HFF-Myc (cell line): ENCODE measurements at regions not wholly inside any gene's neighbourhood (a gene's known extent, or its start where the extent isn't known, plus 50 kb on each side); places are given as distances from the start of the nearest gene placed in this dataset.

Experiments
- DNase-seq: peaks from one replicate; pipeline ENCODE4 v3.0.0-alpha.2; 2011; ENCODE audit warnings: low read depth; ENCODE audit errors: extremely low read depth
- H3K4me3 ChIP-seq: replicated peaks from 2 replicates; pipeline ENCODE4 v1.5.1; 2011; ENCODE audit warnings: low read depth, mild to moderate bottlenecking, control low read depth, low read length
- CTCF ChIP-seq: IDR thresholded peaks from 2 replicates; pipeline ENCODE4 v1.5.1; 2012; ENCODE audit warnings: mild to moderate bottlenecking, low read depth, low read length, control low read depth; ENCODE audit errors: missing control alignments

- H3K4me3 ChIP-seq, result no peak overlapping the region
- no peak for TF ChIP-seq CTCF
- no peak for DNase-seq
These were observed 380.5 kb downstream of the RASEF start for GRCh38 chr9:82682431-82682830.

DNA sequence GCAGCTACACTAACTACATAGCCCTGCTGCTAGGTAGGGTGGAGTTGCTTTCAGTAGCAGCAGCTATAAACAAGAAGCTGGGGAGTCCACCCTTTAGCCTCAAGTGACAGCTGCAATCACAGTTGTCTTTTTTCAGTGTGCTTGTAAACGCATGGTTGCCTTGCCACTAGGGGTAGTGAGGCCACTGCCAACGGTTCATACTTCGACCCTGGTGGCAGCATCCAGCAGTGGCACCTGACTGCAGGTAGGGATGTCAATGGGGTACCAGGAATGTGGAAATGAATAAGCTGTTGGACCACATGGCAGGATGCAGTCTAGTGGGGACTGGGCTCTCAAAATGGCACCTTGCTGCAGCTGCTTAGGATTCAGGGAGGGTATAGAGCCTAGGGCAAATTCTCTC lies 367.2 kb downstream of the RASEF start:
- H3K4me3 ChIP-seq, result no peak overlapping the region
- no peak for DNase-seq
- TF ChIP-seq CTCF, result no peak

DNA sequence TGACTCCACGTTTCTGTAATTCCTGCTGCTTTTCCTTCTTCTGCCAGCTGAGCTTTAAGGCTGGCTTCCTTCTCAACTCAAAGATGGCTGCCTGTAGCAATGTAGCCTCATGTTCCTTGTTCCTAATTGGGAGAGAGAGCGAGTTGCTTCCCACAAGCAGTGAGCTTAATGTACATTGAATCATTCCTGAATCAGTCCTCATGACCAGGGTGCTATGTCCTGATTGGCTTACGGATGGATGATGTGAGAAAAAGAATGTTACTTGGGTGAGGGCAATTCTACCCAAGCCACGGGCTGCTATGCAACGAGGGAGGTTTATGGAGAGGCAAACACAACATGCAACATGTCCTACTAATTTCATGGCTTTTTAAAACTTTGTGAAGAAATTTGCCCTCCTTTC lies 356.2 kb downstream of the RASEF start:
- H3K4me3 ChIP-seq, result no peak overlapping the region
- DNase-seq, result no peak
- TF ChIP-seq CTCF, result no peak

- TF ChIP-seq CTCF, result no peak
- no peak overlapping the region for H3K4me3 ChIP-seq
- DNase-seq, result no peak
These were observed 346.1 kb downstream of the RASEF start for GRCh38 chr9:82716821-82717220.

DNA sequence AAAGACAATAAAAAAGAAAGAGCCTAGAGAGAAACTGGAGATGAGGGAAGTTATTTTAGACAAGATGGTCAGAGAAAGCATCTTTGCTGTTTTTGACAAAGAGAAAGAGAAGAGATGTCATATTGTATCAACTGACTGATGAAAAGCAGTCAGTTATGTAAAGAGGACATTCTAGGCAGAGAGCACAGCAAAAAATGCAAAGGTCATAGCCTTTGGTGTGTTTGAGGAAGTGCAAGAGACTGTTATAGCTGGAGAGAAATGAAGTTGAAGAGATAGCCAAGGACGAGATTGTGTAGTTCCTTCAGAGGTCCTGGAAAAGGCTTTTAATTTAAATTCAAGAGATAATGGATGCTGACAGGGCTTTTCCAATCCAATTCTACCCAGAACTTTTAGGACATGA lies 342.4 kb downstream of the RASEF start:
- DNase-seq, result no peak

DNA sequence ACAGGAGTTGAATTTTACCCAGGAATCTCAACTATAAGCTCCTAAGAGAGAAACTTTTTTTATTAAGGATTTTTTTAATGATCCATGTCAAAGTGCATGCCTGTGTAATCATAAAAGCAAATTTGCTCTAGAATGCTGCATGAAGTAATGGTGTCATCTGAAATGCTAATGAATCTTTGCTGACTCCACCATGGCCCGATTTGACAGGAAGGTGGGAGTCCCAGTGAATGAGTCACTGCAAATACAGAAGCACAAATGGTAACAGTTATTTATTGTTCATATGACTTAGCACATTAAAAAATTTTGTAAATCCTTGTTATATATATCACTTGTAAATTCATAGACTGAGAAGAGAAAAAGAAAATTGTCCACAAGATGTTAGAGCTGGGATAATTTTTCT lies 341.3 kb downstream of the RASEF start:
- no peak for DNase-seq
- H3K4me3 ChIP-seq, result no peak overlapping the region
- TF ChIP-seq CTCF, result no peak

More for the DNA sequence above, 342.4 kb downstream of the RASEF start:
- H3K4me3 ChIP-seq, result no peak overlapping the region
- TF ChIP-seq CTCF, result no peak

DNA sequence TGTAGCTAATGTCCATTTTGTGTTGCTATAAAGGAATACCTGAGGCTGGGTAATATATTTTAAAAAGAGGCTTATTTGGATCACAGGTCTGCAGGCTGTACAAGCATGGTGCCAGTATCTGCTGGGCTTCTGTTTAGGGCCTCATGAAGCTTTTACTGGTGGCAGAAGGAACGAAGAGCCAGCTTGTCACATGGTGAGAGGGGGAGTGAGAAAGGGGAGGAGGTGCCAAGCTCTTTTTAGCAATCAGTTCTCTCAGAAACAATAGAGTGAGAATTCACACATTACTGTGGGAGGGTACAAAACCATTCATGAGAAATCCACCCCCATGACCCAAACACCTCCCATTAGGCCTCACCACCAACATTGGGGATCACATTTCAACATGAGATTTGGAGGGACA lies 340.9 kb downstream of the RASEF start:
- H3K4me3 ChIP-seq, result no peak overlapping the region
- no peak for DNase-seq
- no peak for TF ChIP-seq CTCF
